SW 1271 (cell line): ENCODE measurements at regions not wholly inside any gene's neighbourhood (a gene's known extent, or its start where the extent isn't known, plus 50 kb on each side); places are given as distances from the start of the nearest gene placed in this dataset.

Source experiments
- DNase-seq, 2 experiments: peaks; one replicate each; lab custom pipeline; 2025; lab: John Stamatoyannopoulos, UW

- DNase-seq, result no peak
These were observed 601.1 kb upstream of the PIK3C3 start for GRCh38 chr18:41353777-41354528.

- no peak for DNase-seq
These were observed 603.6 kb upstream of the PIK3C3 start for GRCh38 chr18:41351430-41351829.

- no peak for DNase-seq
These were observed 608.0 kb upstream of the PIK3C3 start for GRCh38 chr18:41347057-41347456.

- DNase-seq, result no peak
These were observed 611.2 kb upstream of the PIK3C3 start for GRCh38 chr18:41343808-41344207.

GRCh38 chr18:41338341-41338740 lies 616.7 kb upstream of the PIK3C3 start:
- DNase-seq, result no peak

- DNase-seq, result no peak
These were observed 623.4 kb upstream of the PIK3C3 start for GRCh38 chr18:41331661-41332060.

GRCh38 chr18:41326311-41326710 lies 628.7 kb upstream of the PIK3C3 start:
- no peak for DNase-seq

GRCh38 chr18:41324934-41325333 lies 630.1 kb upstream of the PIK3C3 start:
- DNase-seq, result peak in 1 of 2 experiments; percentile 1

GRCh38 chr18:41324020-41324791 lies 630.8 kb upstream of the PIK3C3 start:
- peak in 1 of 2 experiments; percentile 13 for DNase-seq

- DNase-seq, result peak in 1 of 2 experiments; percentile 6
These were observed 632.0 kb upstream of the PIK3C3 start for GRCh38 chr18:41323044-41323443.

- no peak for DNase-seq
These were observed 634.9 kb upstream of the PIK3C3 start for GRCh38 chr18:41320100-41320499.

- DNase-seq, result no peak
These were observed 639.9 kb upstream of the PIK3C3 start for GRCh38 chr18:41315134-41315533.

- DNase-seq, result no peak
These were observed 643.2 kb upstream of the PIK3C3 start for GRCh38 chr18:41311571-41312547.

- no peak for DNase-seq
These were observed 657.3 kb upstream of the PIK3C3 start for GRCh38 chr18:41297740-41298139.

GRCh38 chr18:41269294-41269693 lies 685.7 kb upstream of the PIK3C3 start:
- no peak for DNase-seq

GRCh38 chr18:41268271-41268670 lies 686.8 kb upstream of the PIK3C3 start:
- no peak for DNase-seq

GRCh38 chr18:41266616-41267015 lies 688.4 kb upstream of the PIK3C3 start:
- DNase-seq, result no peak

GRCh38 chr18:41266204-41266603 lies 688.8 kb upstream of the PIK3C3 start:
- DNase-seq, result no peak

GRCh38 chr18:41265047-41265446 lies 690.0 kb upstream of the PIK3C3 start:
- no peak for DNase-seq

- no peak for DNase-seq
These were observed 691.1 kb upstream of the PIK3C3 start for GRCh38 chr18:41263956-41264355.

GRCh38 chr18:41262688-41263087 lies 692.3 kb upstream of the PIK3C3 start:
- no peak for DNase-seq

- no peak for DNase-seq
These were observed 710.4 kb upstream of the PIK3C3 start for GRCh38 chr18:41244591-41245037.
